ENCODE measurements at regions not wholly inside any gene's neighbourhood (a gene's known extent, or its start where the extent isn't known, plus 50 kb on each side); places are given as distances from the start of the nearest gene placed in this dataset.
A peak's percentile ranks its signal among the peaks of the same experiment; 100 is the strongest.

DNA sequence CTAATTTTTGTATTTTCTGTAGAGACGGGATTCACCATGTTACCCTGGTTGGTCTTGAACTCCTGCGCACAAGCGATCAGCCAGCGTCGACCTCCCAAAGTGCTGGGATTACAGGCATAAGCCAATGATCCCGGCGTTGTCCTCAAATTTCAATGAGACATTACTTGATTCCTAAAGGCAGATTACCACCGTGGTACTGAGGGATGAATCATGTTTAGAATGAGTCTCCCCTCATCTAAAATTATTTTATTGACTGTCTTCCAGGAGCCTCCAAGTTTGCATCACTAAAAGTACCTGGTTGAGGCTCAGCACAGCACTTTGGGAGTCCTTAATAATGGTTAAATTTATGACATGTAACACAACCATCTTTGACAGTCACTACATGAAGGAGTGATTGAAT, 142.2 kb upstream of the AKR1E2 start:
- H3K4me1 ChIP-seq, result peaks cover 31% of the 10 kb centered on the region
- H3K27ac ChIP-seq, result no peak overlapping the region
- no peaks in the 10 kb centered on the region for H3K36me3 ChIP-seq
- TF ChIP-seq, protein P1, sequence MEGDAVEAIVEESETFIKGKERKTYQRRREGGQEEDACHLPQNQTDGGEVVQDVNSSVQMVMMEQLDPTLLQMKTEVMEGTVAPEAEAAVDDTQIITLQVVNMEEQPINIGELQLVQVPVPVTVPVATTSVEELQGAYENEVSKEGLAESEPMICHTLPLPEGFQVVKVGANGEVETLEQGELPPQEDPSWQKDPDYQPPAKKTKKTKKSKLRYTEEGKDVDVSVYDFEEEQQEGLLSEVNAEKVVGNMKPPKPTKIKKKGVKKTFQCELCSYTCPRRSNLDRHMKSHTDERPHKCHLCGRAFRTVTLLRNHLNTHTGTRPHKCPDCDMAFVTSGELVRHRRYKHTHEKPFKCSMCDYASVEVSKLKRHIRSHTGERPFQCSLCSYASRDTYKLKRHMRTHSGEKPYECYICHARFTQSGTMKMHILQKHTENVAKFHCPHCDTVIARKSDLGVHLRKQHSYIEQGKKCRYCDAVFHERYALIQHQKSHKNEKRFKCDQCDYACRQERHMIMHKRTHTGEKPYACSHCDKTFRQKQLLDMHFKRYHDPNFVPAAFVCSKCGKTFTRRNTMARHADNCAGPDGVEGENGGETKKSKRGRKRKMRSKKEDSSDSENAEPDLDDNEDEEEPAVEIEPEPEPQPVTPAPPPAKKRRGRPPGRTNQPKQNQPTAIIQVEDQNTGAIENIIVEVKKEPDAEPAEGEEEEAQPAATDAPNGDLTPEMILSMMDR (IDR thresholded peaks at IDR 0.05), result no peak
- no peak for TF ChIP-seq EP300 (IDR thresholded peaks at IDR 0.05)
- TF ChIP-seq POLR2AphosphoS5 (IDR thresholded peaks at IDR 0.05), result no peak
- TF ChIP-seq POLR2A (IDR thresholded peaks at IDR 0.05), result no peak
- 92% methylated on average over 8 of the region's 8 CpGs for WGBS
- H3K9me3 ChIP-seq, result no peaks in the 10 kb centered on the region
- H3K27me3 ChIP-seq, result no peaks in the 10 kb centered on the region
- H3K4me3 ChIP-seq, result no peak overlapping the region
- no peak for DNase-seq (ENCODE audit: low spot score in 2 of 2)

DNA sequence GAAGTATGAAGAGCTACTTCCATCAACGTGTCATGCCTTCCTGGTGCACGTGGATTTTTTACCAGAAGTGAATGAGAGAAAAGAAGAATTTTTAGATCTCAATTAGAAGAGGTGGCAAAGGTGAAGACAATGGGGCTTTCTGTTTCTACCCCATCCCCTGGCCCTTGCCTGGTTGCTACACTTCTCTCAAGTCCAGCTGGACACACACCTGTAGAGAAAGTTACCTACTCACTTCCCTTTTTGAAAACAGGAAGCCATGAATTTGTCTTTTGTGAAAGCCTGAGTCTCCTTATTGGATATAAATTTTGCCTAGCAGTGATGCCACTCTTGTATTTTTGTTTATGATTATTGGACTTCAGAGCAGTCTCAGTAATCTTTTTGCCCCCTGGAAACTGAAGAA, 142.9 kb upstream of the AKR1E2 start:
- no peaks in the 10 kb centered on the region for H3K36me3 ChIP-seq
- no peak overlapping the region for H3K27ac ChIP-seq
- H3K9me3 ChIP-seq, result no peaks in the 10 kb centered on the region
- TF ChIP-seq, protein P1 (IDR thresholded peaks at IDR 0.05), result no peak
- no peak for TF ChIP-seq EP300 (IDR thresholded peaks at IDR 0.05)
- no peak overlapping the region for H3K4me3 ChIP-seq
- no peaks in the 10 kb centered on the region for H3K27me3 ChIP-seq
- H3K4me1 ChIP-seq, result peaks cover 32% of the 10 kb centered on the region
- DNase-seq (ENCODE audit: low spot score in 2 of 2), result no peak
- 87% methylated on average over 2 of the region's 2 CpGs for WGBS

DNA sequence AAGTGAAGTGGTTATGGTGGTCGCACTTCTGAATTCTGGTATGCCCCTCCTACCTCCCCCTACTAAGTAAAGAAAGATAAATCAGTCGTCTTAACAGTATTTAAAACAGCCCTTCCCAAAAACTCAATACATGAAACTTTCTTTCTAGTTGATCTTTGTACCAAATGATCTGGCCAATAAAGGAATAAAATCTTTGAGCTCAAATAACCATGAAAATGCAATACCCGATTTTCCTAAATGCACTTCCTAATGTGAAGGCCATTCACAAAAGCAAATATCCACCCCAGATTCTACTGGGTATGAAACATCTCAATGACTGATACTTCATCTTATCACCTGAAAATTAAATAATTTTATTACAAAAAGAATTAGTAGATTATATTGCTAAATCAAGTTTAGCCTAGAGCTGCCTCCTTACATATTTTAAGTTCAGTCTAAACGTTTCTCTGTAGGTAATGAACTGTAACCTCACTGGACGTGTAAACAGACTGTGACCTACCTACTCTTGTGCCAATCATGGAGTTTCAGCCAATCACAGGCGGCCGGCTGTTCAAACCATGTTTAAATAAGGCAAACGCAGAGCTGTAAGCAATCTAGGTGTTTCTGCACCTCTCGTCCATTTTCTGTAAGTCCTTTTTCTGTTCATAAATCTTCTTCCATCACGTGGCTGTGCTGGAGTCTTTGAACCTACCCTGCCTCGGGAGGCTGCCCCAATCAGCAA, 146.9 kb upstream of the AKR1E2 start:
- Histone ChIP-seq H3K36me3 (no peaks in the 10 kb centered on the region), H3K27me3 (no peaks in the 10 kb centered on the region), H3K4me1 (peaks cover 18% of the 10 kb centered on the region), H3K27ac (peak overlapping the region; percentile 80), H3K9me3 (no peaks in the 10 kb centered on the region), H3K4me3 (no peak overlapping the region)
- TF ChIP-seq POLR2A (IDR thresholded peaks at IDR 0.05) (no peak), POLR2AphosphoS5 (IDR thresholded peaks at IDR 0.05) (no peak), EP300 (IDR thresholded peaks at IDR 0.05) (no peak)
- TF ChIP-seq, protein P1 (IDR thresholded peaks at IDR 0.05), result no peak
- no peak for DNase-seq (ENCODE audit: low spot score in 2 of 2)
- 89% methylated on average over 11 of the region's 11 CpGs for WGBS

DNA sequence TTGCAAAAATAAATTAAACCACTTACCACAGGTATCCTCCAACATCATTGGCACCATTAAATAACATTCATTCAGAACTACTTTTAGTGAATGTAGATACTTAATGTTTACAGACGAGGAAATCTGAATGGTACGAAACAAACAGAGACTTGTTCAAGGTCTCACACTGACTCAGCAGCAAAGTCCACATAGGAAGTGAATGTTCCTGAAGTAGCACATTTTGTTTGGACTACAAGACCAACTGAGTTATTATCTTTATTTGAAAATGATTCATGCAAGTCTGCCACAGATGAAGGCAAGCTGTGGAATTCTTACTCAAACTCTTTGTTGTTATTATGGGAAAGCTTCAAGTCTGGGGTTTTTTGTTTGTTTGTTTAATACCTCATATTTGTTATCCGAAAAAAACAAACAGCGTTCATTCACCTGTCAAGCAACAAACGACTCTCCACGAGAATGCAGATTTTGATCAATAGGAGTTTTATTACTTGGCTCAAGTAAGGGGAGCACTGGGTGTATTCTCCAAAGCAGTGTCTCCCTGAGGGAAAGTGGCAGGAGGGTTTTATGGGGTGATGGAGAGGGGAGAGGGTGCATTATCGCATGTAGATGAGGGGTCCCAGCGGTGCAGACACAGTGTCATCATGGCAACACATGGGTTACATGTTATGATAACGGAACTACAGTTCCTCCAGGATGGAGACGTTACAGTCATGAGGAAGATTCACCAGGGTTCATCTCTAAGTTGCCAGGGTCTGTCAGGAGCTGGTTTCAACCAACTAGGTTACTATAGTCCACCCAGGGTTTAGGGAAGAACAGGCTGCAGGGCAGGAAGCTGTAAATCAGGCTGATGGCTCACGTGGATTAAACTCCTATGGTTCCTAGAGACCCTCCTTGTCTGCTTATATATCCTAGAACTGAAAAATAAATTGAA, 147.7 kb upstream of the AKR1E2 start:
- 55% methylated on average over 11 of the region's 11 CpGs for WGBS
- Histone ChIP-seq H3K9me3 (no peaks in the 10 kb centered on the region), H3K4me1 (peaks cover 18% of the 10 kb centered on the region), H3K27ac (peak overlapping the region; percentile 80), H3K4me3 (no peak overlapping the region), H3K27me3 (no peaks in the 10 kb centered on the region), H3K36me3 (no peaks in the 10 kb centered on the region)
- TF ChIP-seq POLR2AphosphoS5 (IDR thresholded peaks at IDR 0.05), result no peak
- TF ChIP-seq POLR2A (IDR thresholded peaks at IDR 0.05), result no peak
- TF ChIP-seq, protein P1 (IDR thresholded peaks at IDR 0.05), result no peak
- TF ChIP-seq EP300 (IDR thresholded peaks at IDR 0.05), result peak; percentile 11
- no peak for DNase-seq (ENCODE audit: low spot score in 2 of 2)
